Activated T-cell treated with anti-CD3 and anti-CD28 coated beads, Interleukin-2, amount 50 U/mL, for 72 hours (primary cell): ENCODE measurements at regions not wholly inside any gene's neighbourhood (a gene's known extent, or its start where the extent isn't known, plus 50 kb on each side); places are given as distances from the start of the nearest gene placed in this dataset.
A peak's percentile ranks its signal among the peaks of the same experiment; 100 is the strongest.

ENCODE experiments used
- ATAC-seq, 2 donors: fragments of 150-1000 bp; cut with Tn5 transposase; replicated peaks in 1 of 2; 2 replicates each; pipeline ENCODE4 v1.10.0; 2021; ENCODE audit warnings: moderate library complexity in 2 of 2, mild to moderate bottlenecking in 1 of 2
- DNase-seq, 2 donors: peaks; one replicate each; pipeline ENCODE4 v3.0.0; 2021 to 2022; ENCODE audit warnings: mixed read lengths in 1 of 2
- H3K27ac Mint-ChIP-seq: one replicate; pipeline ENCODE4 v1.8.0; 2022; ENCODE audit warnings: mild to moderate bottlenecking, moderate library complexity, mixed read lengths
- H3K27me3 Mint-ChIP-seq: one replicate; pipeline ENCODE4 v1.8.0; 2022; ENCODE audit warnings: low read depth, mixed read lengths
- H3K36me3 Mint-ChIP-seq, 2 donors: one replicate each; pipeline ENCODE4 v1.8.0; 2022; ENCODE audit warnings: mixed read lengths in 2 of 2, mild to moderate bottlenecking in 1 of 2; ENCODE audit not compliant: insufficient read depth in 2 of 2
- H3K4me1 Mint-ChIP-seq: one replicate; pipeline ENCODE4 v1.8.0; 2022; ENCODE audit warnings: low read depth, mixed read lengths
- H3K4me3 Mint-ChIP-seq, 2 donors: one replicate each; pipeline ENCODE4 v1.8.0; 2022; ENCODE audit warnings: mild to moderate bottlenecking in 2 of 2, mixed read lengths in 2 of 2, moderate library complexity in 2 of 2
- H3K9me3 Mint-ChIP-seq, 2 donors: one replicate each; pipeline ENCODE4 v1.8.0; 2022; ENCODE audit warnings: mixed read lengths in 2 of 2

DNA sequence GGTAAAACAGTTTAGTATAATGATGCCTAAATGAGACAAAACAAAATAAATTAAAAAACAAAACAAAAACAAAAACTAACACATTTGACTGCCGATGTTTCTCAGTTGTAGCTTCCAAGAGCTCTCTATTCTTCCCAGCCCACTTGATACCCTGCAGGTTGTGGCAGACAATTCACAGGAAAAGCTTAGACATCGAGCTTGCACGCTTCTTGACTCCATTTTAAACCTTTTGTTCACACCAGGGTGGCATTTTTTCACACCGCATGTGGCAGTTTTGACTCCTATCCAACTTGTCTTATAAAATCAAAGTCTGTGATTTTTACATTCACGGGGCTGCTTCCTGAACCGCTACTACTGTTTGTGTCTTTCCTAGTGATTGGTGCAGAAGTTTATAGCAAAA, 575.9 kb downstream of the USP25 start:
- no peak overlapping the region for H3K4me3 Mint-ChIP-seq
- ATAC-seq (no peak), DNase-seq (no peak)
- H3K27ac Mint-ChIP-seq, result no peak overlapping the region
- peaks cover 5% of the 10 kb centered on the region for H3K4me1 Mint-ChIP-seq
- H3K9me3 Mint-ChIP-seq, result no peaks in the 10 kb centered on the region
- H3K36me3 Mint-ChIP-seq, result no peaks in the 10 kb centered on the region
- H3K27me3 Mint-ChIP-seq, result no peaks in the 10 kb centered on the region

DNA sequence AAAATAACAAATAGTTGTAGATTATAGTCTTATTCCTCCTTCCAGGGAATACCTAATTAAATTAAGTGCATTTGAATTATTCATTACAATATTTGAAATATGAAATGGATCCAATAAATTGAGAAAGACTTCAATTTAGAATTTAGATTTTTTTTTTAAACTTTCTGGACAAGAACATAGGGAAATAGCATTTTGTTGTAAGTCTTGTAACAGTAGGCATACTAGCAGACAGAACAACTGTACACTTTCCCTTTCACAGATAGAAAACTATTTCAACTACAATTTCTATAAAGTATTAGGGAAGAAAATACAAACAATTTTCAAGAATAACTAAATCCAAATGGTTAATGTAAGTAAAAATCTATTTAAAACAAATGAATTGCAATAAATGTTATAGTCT, 577.5 kb downstream of the USP25 start:
- DNase-seq, result no peak
- H3K27me3 Mint-ChIP-seq, result no peaks in the 10 kb centered on the region
- H3K4me3 Mint-ChIP-seq, result no peak overlapping the region
- peaks cover 5% of the 10 kb centered on the region for H3K4me1 Mint-ChIP-seq
- no peaks in the 10 kb centered on the region for H3K9me3 Mint-ChIP-seq
- H3K27ac Mint-ChIP-seq, result no peak overlapping the region
- H3K36me3 Mint-ChIP-seq, result no peaks in the 10 kb centered on the region
- ATAC-seq, result no peak

DNA sequence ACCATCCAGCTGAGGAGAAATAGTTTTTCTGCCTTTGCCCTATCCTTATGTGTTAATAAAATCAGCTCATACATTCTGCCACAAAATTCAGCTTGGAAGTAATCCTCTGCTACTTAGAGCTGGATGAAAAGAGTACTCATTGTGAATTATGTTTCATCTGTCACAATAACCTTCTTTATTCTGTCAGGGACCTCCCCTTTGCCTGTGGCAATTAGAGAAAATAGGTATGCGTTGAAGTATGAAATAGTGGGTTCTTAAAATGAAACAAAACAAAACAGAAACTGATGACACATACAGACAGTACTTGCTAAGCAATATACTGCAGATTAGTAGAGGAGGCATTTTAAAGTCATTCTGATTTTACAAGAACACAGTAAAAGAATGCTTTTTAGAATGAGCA, 578.5 kb downstream of the USP25 start:
- H3K36me3 Mint-ChIP-seq, result no peaks in the 10 kb centered on the region
- no peak overlapping the region for H3K27ac Mint-ChIP-seq
- DNase-seq (no peak), ATAC-seq (peak; percentile 66 to 74)
- no peaks in the 10 kb centered on the region for H3K27me3 Mint-ChIP-seq
- H3K4me3 Mint-ChIP-seq, result no peak overlapping the region
- H3K9me3 Mint-ChIP-seq, result no peaks in the 10 kb centered on the region
- peaks cover 5% of the 10 kb centered on the region for H3K4me1 Mint-ChIP-seq

DNA sequence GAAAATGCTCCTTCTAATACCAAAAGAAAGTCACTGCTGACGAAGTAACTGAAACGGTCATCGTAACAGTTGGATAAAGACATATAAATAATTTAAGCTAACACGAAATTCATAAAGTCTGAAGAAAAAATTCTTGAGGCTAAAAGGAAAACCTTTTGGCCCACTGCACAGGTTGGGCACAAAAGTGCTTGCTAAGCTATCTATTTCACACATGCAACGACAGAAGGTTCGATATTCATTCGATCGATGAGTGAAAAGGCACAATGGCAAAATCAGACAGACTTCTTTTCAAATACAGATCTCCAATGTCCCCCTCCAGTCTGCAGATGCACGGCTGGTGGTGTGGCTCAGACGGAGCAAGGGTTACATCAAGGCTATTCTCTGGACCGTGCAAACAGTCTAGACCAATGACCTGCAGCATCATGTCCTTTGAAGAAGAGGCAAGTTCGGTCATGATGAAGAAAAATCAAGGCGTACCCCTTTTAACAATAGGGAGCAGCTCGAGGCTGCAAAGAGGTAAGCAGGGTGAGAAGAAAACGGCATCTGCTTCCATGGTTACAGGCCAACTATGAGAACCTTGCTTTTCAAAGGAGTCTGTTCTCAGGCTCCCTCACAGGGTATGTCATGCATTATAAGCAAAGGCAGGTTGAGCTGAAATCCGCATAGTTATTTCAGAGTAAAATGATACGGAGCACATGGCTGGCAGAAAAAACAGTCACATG, 579.6 kb downstream of the USP25 start:
- no peak overlapping the region for H3K27ac Mint-ChIP-seq
- ATAC-seq (no peak), DNase-seq (no peak)
- no peak overlapping the region for H3K4me3 Mint-ChIP-seq
- no peaks in the 10 kb centered on the region for H3K27me3 Mint-ChIP-seq
- no peaks in the 10 kb centered on the region for H3K36me3 Mint-ChIP-seq
- H3K4me1 Mint-ChIP-seq, result peaks cover 5% of the 10 kb centered on the region
- H3K9me3 Mint-ChIP-seq, result no peaks in the 10 kb centered on the region

DNA sequence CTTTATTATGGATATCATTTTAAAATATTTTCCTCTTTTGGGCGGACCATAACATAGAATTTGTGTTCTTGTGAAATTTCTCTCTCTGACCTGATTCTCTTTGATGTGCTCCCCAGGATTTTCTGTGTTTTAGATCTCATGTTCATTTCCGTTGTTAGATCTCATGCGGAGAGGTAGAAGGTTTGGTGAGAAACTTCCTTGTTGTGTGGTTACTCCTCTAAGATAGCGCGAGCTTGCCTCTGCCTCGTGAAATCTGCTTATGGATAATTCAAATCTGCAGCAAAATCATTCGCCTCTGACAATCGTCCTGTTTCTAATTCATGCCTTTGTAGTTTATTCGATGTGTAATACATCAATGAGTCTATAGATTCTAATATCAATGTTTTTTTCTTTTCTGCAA, 580.4 kb downstream of the USP25 start:
- H3K36me3 Mint-ChIP-seq, result no peaks in the 10 kb centered on the region
- ATAC-seq (no peak), DNase-seq (no peak)
- H3K4me3 Mint-ChIP-seq, result no peak overlapping the region
- H3K9me3 Mint-ChIP-seq, result no peaks in the 10 kb centered on the region
- no peak overlapping the region for H3K27ac Mint-ChIP-seq
- H3K27me3 Mint-ChIP-seq, result no peaks in the 10 kb centered on the region
- peaks cover 5% of the 10 kb centered on the region for H3K4me1 Mint-ChIP-seq

DNA sequence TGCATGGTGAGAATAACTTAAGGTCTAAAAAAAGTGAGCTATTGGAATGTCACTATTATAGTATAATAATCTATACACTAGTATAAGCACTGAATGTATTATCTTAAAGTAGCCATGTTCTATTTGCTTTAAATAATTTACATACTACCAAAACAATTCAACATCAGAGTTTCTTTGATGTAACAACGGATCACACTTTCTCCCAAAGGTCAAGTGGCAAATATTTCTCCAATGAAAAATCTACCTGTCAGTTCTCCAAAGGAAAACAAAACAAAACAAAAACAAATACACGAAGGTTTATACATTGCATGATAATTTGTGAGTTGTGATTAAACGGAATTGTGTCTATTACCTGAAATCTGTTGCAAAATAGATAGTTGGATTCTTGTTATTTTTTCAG, 581.4 kb downstream of the USP25 start:
- DNase-seq (no peak), ATAC-seq (no peak)
- H3K9me3 Mint-ChIP-seq, result no peaks in the 10 kb centered on the region
- no peak overlapping the region for H3K4me3 Mint-ChIP-seq
- H3K27me3 Mint-ChIP-seq, result no peaks in the 10 kb centered on the region
- peaks cover 5% of the 10 kb centered on the region for H3K4me1 Mint-ChIP-seq
- H3K27ac Mint-ChIP-seq, result no peak overlapping the region
- H3K36me3 Mint-ChIP-seq, result no peaks in the 10 kb centered on the region

DNA sequence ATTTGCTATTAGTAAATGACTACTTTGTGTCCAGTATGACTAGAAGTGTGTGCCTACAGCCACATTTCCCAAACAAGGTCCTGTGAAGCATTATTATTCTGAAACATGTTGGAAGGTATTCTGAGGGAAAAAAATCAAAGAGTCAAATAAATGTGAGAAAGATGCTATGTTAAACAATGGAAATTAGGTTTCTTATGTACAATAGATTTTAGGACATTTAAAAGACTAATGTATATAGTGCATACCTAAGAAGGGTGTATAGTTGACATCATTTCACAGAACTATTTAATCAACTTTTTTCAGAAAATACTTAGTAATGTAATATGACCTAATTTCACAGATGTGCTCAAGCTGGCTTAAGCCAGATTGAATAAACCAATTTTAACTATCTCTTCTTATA, 582.5 kb downstream of the USP25 start:
- Mint-ChIP-seq H3K36me3 (no peaks in the 10 kb centered on the region), H3K9me3 (no peaks in the 10 kb centered on the region), H3K27ac (no peak overlapping the region), H3K4me1 (peaks cover 5% of the 10 kb centered on the region), H3K27me3 (no peaks in the 10 kb centered on the region), H3K4me3 (no peak overlapping the region)
- no peak for ATAC-seq
- no peak for DNase-seq

DNA sequence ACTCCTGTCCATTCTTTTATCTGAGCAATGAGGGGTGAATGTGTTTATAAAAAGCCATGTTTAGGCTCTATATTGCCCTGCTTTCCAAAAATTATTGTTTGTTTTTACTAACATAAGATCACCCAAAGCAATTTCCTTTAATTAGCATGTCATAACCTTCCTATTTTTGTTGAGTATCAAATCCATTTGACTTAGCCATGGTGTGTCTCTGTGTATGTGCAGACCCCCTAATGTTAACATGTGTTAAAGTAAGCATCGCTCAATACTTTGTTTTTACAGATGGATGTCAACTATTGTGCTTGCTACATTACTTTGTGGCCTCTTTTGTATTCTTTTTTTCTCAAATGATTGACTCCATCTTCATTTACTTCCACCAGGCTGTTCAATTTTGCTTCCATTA, 585.4 kb downstream of the USP25 start:
- Mint-ChIP-seq H3K27ac (no peak overlapping the region), H3K9me3 (no peaks in the 10 kb centered on the region), H3K4me1 (no peaks in the 10 kb centered on the region), H3K27me3 (no peaks in the 10 kb centered on the region), H3K36me3 (no peaks in the 10 kb centered on the region), H3K4me3 (no peak overlapping the region)
- DNase-seq (no peak), ATAC-seq (no peak)

DNA sequence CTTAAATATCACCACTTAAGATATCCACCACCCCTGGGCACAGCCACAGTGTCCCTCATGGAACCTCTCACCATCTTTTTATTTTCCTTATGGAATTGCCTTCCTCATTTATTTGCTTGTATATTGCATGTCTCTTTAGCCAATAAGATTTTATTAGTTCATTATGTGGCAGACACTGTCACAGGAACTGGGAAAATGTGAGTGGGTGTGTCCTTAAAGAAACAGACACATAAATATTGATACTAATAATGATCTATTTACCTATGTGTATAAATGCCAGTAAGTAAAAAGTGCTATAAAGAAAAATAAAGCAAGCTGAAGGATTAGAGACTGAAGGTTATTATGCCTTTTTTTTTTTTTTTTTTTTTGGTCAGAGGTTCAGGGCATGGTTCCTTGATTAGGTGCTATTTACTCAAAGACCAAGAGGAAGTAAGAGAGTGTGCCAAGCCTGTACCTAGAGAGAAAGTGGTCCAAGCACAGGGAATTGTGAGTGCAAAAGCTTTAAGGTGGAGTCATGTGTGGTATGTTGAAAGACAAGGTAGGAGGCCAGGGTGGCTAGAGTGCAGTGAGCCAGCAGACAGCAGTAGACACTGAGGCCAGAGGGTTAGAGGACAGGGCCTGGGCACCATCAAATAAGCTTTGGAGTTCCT, 589.0 kb downstream of the USP25 start:
- Mint-ChIP-seq H3K4me1 (no peaks in the 10 kb centered on the region), H3K4me3 (no peak overlapping the region), H3K27me3 (no peaks in the 10 kb centered on the region), H3K27ac (no peak overlapping the region), H3K36me3 (no peaks in the 10 kb centered on the region), H3K9me3 (no peaks in the 10 kb centered on the region)
- DNase-seq (no peak), ATAC-seq (no peak)

DNA sequence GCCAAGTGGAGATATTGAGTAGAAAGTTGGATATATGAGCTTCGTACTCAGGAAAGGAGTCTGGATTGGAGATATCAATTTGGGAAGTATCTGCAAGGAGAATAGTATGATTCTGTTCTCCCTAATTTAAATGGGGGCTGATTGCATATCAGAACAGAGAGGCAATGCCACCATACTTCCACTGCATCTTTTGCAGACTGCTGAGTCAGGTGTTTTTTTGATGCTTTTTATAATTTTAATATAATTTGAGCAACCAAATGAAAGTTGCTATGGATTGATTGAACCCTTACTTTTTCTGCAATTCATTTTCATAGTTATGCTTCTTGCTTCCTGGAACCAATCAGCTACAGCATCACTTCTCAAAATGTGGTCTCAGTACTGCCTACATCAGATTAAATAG, 590.3 kb downstream of the USP25 start:
- Mint-ChIP-seq H3K27ac (no peak overlapping the region), H3K9me3 (no peaks in the 10 kb centered on the region), H3K27me3 (no peaks in the 10 kb centered on the region), H3K36me3 (no peaks in the 10 kb centered on the region), H3K4me1 (no peaks in the 10 kb centered on the region), H3K4me3 (no peak overlapping the region)
- DNase-seq (no peak), ATAC-seq (no peak)

DNA sequence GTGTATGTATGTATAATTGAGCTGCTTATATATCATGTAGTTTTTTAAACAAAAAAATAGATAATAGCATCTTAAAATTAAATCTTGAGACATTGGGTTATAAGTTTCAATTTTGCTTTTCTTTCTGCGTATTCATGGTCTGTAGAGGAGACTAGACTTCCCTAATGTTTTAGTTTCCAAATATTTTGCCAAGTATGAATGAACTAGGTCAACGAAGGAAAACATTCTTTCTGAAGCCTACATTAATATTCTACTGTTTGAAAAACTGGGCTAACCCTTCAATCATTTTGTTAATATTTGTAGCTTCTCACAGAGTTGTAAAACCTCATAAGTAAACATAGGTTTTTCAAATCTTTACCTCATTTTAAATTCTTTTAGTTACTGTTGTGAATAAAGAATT, 592.7 kb downstream of the USP25 start:
- H3K36me3 Mint-ChIP-seq, result no peaks in the 10 kb centered on the region
- no peak for ATAC-seq
- H3K4me1 Mint-ChIP-seq, result no peaks in the 10 kb centered on the region
- no peaks in the 10 kb centered on the region for H3K27me3 Mint-ChIP-seq
- no peak for DNase-seq
- H3K9me3 Mint-ChIP-seq, result no peaks in the 10 kb centered on the region
- H3K27ac Mint-ChIP-seq, result no peak overlapping the region
- H3K4me3 Mint-ChIP-seq, result no peak overlapping the region

DNA sequence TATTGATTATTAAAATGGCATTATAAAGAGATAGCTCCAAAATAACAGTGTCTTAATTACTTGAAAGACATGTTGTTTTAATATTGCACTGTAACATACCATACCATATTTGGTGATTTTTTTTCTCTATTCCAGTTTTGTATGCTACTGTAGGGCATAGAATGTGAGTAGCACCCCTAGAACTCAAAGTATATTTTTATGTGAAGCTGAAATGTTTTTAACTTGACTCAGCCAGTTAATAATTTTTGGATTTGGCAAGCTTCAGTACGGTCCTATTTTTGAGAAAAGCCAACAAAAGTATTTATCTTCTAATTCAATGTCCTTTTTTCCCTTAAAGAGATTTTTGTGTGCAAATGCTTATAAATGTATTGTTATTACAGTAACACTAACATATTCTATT, 593.8 kb downstream of the USP25 start:
- ATAC-seq (no peak), DNase-seq (no peak)
- no peak overlapping the region for H3K27ac Mint-ChIP-seq
- H3K27me3 Mint-ChIP-seq, result no peaks in the 10 kb centered on the region
- H3K36me3 Mint-ChIP-seq, result no peaks in the 10 kb centered on the region
- no peak overlapping the region for H3K4me3 Mint-ChIP-seq
- no peaks in the 10 kb centered on the region for H3K9me3 Mint-ChIP-seq
- no peaks in the 10 kb centered on the region for H3K4me1 Mint-ChIP-seq

DNA sequence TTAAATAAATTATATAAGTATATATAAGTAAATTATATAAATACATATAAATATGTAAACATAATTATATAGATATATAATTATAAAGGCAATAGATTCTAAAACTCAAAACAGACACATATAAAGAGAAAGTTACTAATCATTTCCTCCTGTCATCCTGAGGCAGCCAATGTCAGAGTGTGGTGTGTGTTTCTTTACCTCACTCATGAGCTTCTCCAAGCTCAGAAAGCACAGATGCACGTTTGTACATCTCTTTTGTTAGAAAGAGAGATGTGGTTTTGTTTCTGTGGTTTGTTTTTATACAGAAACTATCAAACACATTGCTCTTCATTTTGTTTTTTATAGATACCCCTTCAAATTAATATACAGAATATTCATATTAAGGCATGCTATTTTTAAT, 594.8 kb downstream of the USP25 start:
- Mint-ChIP-seq H3K4me1 (no peaks in the 10 kb centered on the region), H3K27me3 (no peaks in the 10 kb centered on the region), H3K27ac (no peak overlapping the region), H3K36me3 (no peaks in the 10 kb centered on the region), H3K4me3 (no peak overlapping the region), H3K9me3 (no peaks in the 10 kb centered on the region)
- DNase-seq, result no peak
- ATAC-seq, result no peak
